ENCODE measurements at regions not wholly inside any gene's neighbourhood (a gene's known extent, or its start where the extent isn't known, plus 50 kb on each side); places are given as distances from the start of the nearest gene placed in this dataset.

DNA sequence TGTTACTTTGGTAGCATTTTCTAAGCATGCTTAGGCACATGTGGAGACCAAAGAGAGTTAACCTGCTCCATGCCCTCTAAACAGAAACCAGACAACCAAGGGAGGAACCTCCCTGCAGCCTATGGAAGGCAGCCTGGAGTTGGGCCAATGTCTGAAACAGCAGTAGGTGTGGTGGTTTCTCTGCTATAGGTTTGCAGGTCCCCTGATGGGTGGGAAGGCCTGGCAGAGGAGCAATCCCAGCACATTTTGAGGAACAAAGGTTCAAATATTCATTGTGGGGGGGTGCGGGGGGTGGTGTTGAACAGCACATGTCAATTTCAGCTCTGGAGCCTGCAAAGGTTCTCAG lies 65.4 kb downstream of the DACT1 start:
- Histone ChIP-seq H3K36me3 (no peaks in the 10 kb centered on the region), H3K27ac (no peak overlapping the region), H3K4me1 (peaks cover 0 to 7% (median 0%) of the 10 kb centered on the region in 3 donors), H3K9me3 (no peaks in the 10 kb centered on the region), H3K27me3 (no peaks in the 10 kb centered on the region), H3K4me3 (no peak overlapping the region)
- DNase-seq: no peak
- intact Hi-C loops (cut with DNase I): no loop called here
- 75 to 100% methylated on average over 1 of the region's 1 CpG for WGBS, 2 donors
- TF ChIP-seq POLR2A (IDR thresholded peaks at IDR 0.05): no peak
- TF ChIP-seq, protein P1, sequence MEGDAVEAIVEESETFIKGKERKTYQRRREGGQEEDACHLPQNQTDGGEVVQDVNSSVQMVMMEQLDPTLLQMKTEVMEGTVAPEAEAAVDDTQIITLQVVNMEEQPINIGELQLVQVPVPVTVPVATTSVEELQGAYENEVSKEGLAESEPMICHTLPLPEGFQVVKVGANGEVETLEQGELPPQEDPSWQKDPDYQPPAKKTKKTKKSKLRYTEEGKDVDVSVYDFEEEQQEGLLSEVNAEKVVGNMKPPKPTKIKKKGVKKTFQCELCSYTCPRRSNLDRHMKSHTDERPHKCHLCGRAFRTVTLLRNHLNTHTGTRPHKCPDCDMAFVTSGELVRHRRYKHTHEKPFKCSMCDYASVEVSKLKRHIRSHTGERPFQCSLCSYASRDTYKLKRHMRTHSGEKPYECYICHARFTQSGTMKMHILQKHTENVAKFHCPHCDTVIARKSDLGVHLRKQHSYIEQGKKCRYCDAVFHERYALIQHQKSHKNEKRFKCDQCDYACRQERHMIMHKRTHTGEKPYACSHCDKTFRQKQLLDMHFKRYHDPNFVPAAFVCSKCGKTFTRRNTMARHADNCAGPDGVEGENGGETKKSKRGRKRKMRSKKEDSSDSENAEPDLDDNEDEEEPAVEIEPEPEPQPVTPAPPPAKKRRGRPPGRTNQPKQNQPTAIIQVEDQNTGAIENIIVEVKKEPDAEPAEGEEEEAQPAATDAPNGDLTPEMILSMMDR (IDR thresholded peaks at IDR 0.05): no peak

DNA sequence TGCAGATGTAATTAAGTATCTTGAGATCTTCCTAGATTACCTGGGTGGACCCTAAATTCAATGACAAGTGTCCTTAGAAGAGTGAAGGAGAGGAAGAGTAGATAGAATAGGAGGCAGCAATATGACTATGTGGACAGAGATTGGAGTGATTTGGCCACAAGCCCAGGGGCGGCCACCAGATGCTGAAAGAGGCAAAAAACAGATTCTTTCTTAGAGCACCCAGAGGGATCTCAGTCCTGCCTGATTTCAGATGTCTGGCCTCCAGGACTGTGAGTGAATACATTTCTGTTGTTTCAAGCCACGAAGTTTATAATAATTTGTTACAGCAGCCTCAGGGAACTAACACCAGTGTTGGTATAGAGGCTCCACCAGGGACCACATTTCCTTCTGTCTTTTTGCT lies 67.3 kb downstream of the DACT1 start:
- 58 to 65% methylated on average over 2 of the region's 2 CpGs for WGBS, 2 donors
- Histone ChIP-seq H3K27me3 (no peaks in the 10 kb centered on the region), H3K27ac (no peak overlapping the region), H3K36me3 (no peaks in the 10 kb centered on the region), H3K9me3 (no peaks in the 10 kb centered on the region), H3K4me1 (peaks cover 0 to 7% (median 0%) of the 10 kb centered on the region in 3 donors), H3K4me3 (no peak overlapping the region)
- no peak for TF ChIP-seq POLR2A (IDR thresholded peaks at IDR 0.05)
- TF ChIP-seq, protein P1 (IDR thresholded peaks at IDR 0.05): no peak
- DNase-seq: no peak
- intact Hi-C loops (cut with DNase I): no loop called here

DNA sequence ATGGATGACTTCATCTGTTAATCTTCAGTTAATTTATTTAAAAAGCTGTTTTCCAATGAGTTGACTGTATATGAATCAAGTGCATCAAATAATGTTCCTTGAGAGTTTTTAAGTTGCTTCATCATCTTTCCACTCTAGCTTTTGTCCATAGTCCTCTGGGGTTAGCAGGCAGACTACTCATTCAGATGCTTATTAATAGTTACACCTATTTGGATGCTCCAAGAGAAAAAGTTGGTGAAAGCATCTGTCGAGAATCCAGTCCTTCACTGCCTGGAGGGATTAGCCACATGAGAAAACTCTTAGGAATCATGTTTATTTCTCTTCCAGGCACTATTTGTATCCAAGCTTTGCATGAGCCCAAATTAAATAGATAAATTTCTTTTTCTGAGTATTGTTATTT lies 70.2 kb downstream of the DACT1 start:
- Histone ChIP-seq H3K36me3 (no peaks in the 10 kb centered on the region), H3K9me3 (no peaks in the 10 kb centered on the region), H3K4me1 (peaks cover 0 to 4% (median 0%) of the 10 kb centered on the region in 3 donors), H3K27me3 (no peaks in the 10 kb centered on the region), H3K4me3 (no peak overlapping the region), H3K27ac (no peak overlapping the region)
- no peak for DNase-seq
- WGBS, 2 donors: 19 to 33% methylated on average over 1 of the region's 1 CpG
- intact Hi-C loops (cut with DNase I): no loop called here
- TF ChIP-seq, protein P1 (IDR thresholded peaks at IDR 0.05): no peak
- no peak for TF ChIP-seq POLR2A (IDR thresholded peaks at IDR 0.05)

DNA sequence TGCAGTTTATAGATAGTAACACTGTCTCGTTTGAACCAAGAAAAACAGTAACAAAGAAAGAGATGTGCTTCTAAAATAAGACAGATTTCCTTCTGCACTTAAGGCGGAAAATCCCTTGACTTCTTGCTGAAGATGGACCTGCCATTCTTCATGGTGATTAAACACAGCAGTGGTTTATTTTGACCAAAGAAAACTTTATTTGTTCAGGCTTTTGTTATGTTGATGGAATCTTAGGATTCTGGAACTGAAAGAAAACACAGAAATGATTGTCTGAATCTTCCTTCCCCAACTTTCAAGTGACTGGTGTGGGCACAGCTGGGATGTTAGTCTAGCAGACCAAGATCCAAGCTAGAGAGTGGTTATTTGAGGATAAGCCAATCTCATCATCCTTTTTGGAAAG lies 72.2 kb downstream of the DACT1 start:
- intact Hi-C loops (cut with DNase I): no loop called here
- no peaks in the 10 kb centered on the region for H3K27me3 ChIP-seq
- 50 to 52% methylated on average over 2 of the region's 2 CpGs for WGBS, 2 donors

DNA sequence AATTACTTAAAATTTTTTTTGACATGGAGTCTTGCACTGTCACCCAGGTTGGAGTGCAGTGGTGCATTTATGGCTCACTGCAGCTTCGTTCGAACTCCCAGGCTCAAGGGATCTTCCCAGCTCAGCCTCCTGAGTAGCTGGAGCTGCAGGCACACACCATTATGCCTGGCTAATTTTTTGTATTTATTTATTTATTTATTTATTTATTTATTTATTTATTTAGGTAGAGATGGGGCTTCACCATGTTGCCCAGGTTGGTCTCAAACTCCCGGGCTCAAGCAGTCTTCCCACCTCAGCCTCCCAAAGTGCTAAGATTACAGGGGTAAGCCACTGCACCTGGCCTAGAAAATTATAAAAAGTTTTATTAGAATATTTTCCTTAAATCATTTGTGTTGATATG lies 73.6 kb downstream of the DACT1 start:
- H3K4me1 ChIP-seq: no peaks in the 10 kb centered on the region
- DNase-seq: no peak
- TF ChIP-seq, protein P1 (IDR thresholded peaks at IDR 0.05): no peak
- no peak for TF ChIP-seq POLR2A (IDR thresholded peaks at IDR 0.05)
- no peaks in the 10 kb centered on the region for H3K9me3 ChIP-seq
- no peak overlapping the region for H3K4me3 ChIP-seq
- WGBS, 2 donors: 90% methylated on average over 3 of the region's 3 CpGs
- H3K36me3 ChIP-seq: no peaks in the 10 kb centered on the region
- H3K27ac ChIP-seq: no peak overlapping the region
- intact Hi-C loops (cut with DNase I): no loop called here
- no peaks in the 10 kb centered on the region for H3K27me3 ChIP-seq

More for the DNA sequence above, 72.2 kb downstream of the DACT1 start:
- Histone ChIP-seq H3K4me3 (no peak overlapping the region), H3K27ac (no peak overlapping the region), H3K9me3 (no peaks in the 10 kb centered on the region), H3K36me3 (no peaks in the 10 kb centered on the region), H3K4me1 (no peaks in the 10 kb centered on the region)
- DNase-seq: no peak
- TF ChIP-seq, protein P1 (IDR thresholded peaks at IDR 0.05): no peak
- TF ChIP-seq POLR2A (IDR thresholded peaks at IDR 0.05): no peak
